ENCODE measurements at regions not wholly inside any gene's neighbourhood (a gene's known extent, or its start where the extent isn't known, plus 50 kb on each side); places are given as distances from the start of the nearest gene placed in this dataset.

DNA sequence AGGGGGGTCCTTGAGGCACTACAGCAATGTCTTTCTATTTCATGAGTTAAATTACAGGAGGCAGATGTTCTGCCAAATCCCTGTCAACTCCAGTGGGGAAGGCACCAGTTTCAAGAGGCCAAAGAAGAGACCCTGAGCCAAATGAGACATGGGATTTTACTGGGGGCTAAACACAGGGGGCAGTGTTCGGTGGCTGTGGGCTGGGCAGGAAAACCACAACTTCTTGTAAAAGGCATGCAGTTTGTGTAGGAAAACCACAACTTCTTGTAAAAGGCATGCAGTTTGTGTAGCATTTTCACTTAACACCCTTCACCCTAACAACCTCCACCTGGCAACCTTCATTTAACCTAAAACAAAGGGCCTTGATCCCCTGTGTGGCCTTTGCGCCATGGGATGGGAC is 61.0 kb downstream of the POLR2M start:
- TF ChIP-seq, protein P1, sequence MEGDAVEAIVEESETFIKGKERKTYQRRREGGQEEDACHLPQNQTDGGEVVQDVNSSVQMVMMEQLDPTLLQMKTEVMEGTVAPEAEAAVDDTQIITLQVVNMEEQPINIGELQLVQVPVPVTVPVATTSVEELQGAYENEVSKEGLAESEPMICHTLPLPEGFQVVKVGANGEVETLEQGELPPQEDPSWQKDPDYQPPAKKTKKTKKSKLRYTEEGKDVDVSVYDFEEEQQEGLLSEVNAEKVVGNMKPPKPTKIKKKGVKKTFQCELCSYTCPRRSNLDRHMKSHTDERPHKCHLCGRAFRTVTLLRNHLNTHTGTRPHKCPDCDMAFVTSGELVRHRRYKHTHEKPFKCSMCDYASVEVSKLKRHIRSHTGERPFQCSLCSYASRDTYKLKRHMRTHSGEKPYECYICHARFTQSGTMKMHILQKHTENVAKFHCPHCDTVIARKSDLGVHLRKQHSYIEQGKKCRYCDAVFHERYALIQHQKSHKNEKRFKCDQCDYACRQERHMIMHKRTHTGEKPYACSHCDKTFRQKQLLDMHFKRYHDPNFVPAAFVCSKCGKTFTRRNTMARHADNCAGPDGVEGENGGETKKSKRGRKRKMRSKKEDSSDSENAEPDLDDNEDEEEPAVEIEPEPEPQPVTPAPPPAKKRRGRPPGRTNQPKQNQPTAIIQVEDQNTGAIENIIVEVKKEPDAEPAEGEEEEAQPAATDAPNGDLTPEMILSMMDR (IDR thresholded peaks at IDR 0.05): no peak
- TF ChIP-seq POLR2A (IDR thresholded peaks at IDR 0.05): no peak

All from heart left ventricle (tissue), 13 donors.